Activated CD8-positive, alpha-beta T cell treated with anti-CD3 and anti-CD28 coated beads for 36 hours (primary cell): ENCODE measurements at regions not wholly inside any gene's neighbourhood (a gene's known extent, or its start where the extent isn't known, plus 50 kb on each side); places are given as distances from the start of the nearest gene placed in this dataset.

ENCODE experiments used
- ATAC-seq: fragments of 200-7000 bp; cut with Tn5 transposase; one replicate; pipeline ENCODE4 v1.10.0; 2021; ENCODE audit warnings: mild to moderate bottlenecking, moderate library complexity
- CTCF ChIA-PET: fragments of 350-600 bp; sonication (Branson Sonifier 250); formaldehyde crosslinking; loops from one replicate; lab custom pipeline; 2021; ENCODE audit warnings: antibody characterized with exemption; lab: Charles Lee
- POLR2A ChIA-PET: fragments of 350-600 bp; sonication (Branson Sonifier 250); formaldehyde crosslinking; loops from one replicate; lab custom pipeline; 2021; ENCODE audit warnings: antibody characterized with exemption; lab: Charles Lee
- DNase-seq: peaks from one replicate; pipeline ENCODE4 v3.0.0-alpha.2; 2020
- H3K27ac Mint-ChIP-seq: one replicate; pipeline ENCODE4 v1.8.0; 2021; ENCODE audit warnings: mild to moderate bottlenecking, mixed read lengths
- H3K27me3 Mint-ChIP-seq: one replicate; pipeline ENCODE4 v1.8.0; 2021; ENCODE audit warnings: mixed read lengths
- H3K36me3 Mint-ChIP-seq: one replicate; pipeline ENCODE4 v1.8.0; 2021; ENCODE audit warnings: low read depth, mixed read lengths
- H3K4me1 Mint-ChIP-seq: one replicate; pipeline ENCODE4 v1.8.0; 2021; ENCODE audit warnings: low read depth, mixed read lengths
- H3K4me3 Mint-ChIP-seq: one replicate; pipeline ENCODE4 v1.8.0; 2021; ENCODE audit warnings: mild to moderate bottlenecking, moderate library complexity, mixed read lengths
- H3K9me3 Mint-ChIP-seq: one replicate; pipeline ENCODE4 v1.8.0; 2021; ENCODE audit warnings: mixed read lengths
- CTCF ChIP-seq: fragments of 200-600 bp; IDR thresholded peaks from one replicate; pipeline ENCODE4 v1.8.0; 2022; ENCODE audit warnings: antibody characterized with exemption, mild to moderate bottlenecking
- intact Hi-C: fragments of 100-400 bp; cut with micrococcal nuclease; formaldehyde crosslinking; loops from one replicate; pipeline ENCODE4 v1.10.0; 2022

DNA sequence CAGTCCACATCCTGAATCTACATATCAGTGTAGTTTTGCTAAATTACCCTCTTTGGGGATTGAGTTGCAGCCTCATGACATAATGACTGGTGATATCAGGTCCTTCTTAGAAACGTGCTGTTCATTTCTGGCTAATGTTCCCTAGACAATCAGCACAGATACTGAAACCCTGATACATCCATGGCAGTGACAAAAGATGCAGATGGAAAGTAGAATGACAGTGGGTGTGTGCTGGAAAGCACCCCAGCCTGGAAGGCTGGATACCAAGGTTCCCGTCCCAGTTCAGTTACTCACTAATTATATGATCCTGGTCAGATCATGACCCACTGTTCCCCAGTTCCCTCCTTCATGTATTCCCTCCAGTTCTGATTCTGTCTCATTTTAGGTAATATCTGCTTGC is 198.2 kb upstream of the FGGY start:
- Mint-ChIP-seq H3K27ac (no peak overlapping the region), H3K4me3 (no peak overlapping the region), H3K4me1 (no peaks in the 10 kb centered on the region), H3K27me3 (no peaks in the 10 kb centered on the region), H3K9me3 (no peaks in the 10 kb centered on the region), H3K36me3 (no peaks in the 10 kb centered on the region)
- intact Hi-C loops: no loop called here
- ATAC-seq (no peak), DNase-seq (no peak)
- ChIA-PET CTCF (interaction anchor here (0.6 kb wide), 1 partner anchor 42 kb away, joined by 3 read pairs; no protein-coding TSS in a partner anchor), POLR2A (interaction anchor here (1.2 kb wide), 1 partner anchor 16 kb away, joined by 6 read pairs; no protein-coding TSS in a partner anchor)
- TF ChIP-seq CTCF: no peak

- POLR2A ChIA-PET: interaction anchor here (0.6 to 0.7 kb wide), 2 partner anchors 35 to 48 kb away, joined by 3 read pairs; no protein-coding TSS in a partner anchor
- intact Hi-C loops: no loop called here
- no peaks in the 10 kb centered on the region for H3K36me3 Mint-ChIP-seq
- H3K4me1 Mint-ChIP-seq: no peaks in the 10 kb centered on the region
- ATAC-seq (no peak), DNase-seq (no peak)
- no peaks in the 10 kb centered on the region for H3K27me3 Mint-ChIP-seq
- no peak overlapping the region for H3K27ac Mint-ChIP-seq
- no peak overlapping the region for H3K4me3 Mint-ChIP-seq
- no peak for TF ChIP-seq CTCF
- CTCF ChIA-PET: interaction anchor here (1.8 kb wide), 1 partner anchor 598 kb away, joined by 5 read pairs; no protein-coding TSS in a partner anchor
- H3K9me3 Mint-ChIP-seq: no peaks in the 10 kb centered on the region
Observed at GRCh38 chr1:59100708-59101374, 196.1 kb upstream of the FGGY start.

DNA sequence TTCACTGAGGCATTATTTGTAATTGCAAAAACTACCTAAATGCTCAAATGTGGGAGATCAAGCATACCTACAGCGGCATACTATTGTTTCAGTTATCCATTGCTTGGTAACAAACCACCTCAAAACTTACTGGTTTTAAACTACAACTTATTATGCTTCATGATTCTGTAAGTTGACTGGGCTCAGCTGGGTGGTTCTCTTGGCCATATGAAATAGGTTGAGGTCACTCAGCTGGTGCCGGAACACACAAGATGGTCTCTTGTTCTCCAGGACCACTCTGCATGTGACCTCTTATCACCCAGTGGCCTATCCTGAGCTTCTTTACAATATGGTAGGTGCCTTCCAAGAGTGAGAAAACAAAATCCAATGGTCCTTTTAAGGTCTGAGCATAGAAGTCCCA is 195.4 kb upstream of the FGGY start:
- intact Hi-C loops: no loop called here
- no peak for TF ChIP-seq CTCF
- POLR2A ChIA-PET: interaction anchor here (0.6 kb wide), 1 partner anchor 49 kb away, joined by 3 read pairs; no protein-coding TSS in a partner anchor
- no peaks in the 10 kb centered on the region for H3K9me3 Mint-ChIP-seq
- no peak for ATAC-seq
- no peak overlapping the region for H3K27ac Mint-ChIP-seq
- no peak for DNase-seq
- CTCF ChIA-PET: interaction anchor here (1.8 kb wide), 1 partner anchor 597 kb away, joined by 5 read pairs; no protein-coding TSS in a partner anchor
- no peaks in the 10 kb centered on the region for H3K36me3 Mint-ChIP-seq
- no peaks in the 10 kb centered on the region for H3K4me1 Mint-ChIP-seq
- no peaks in the 10 kb centered on the region for H3K27me3 Mint-ChIP-seq
- no peak overlapping the region for H3K4me3 Mint-ChIP-seq

GRCh38 chr1:59103457-59103856 is 193.4 kb upstream of the FGGY start:
- H3K4me3 Mint-ChIP-seq: no peak overlapping the region
- POLR2A ChIA-PET: no interaction called here

More at GRCh38 chr1:59103457-59103856, 193.4 kb upstream of the FGGY start:
- H3K36me3 Mint-ChIP-seq: no peaks in the 10 kb centered on the region
- H3K27ac Mint-ChIP-seq: no peak overlapping the region
- H3K27me3 Mint-ChIP-seq: no peaks in the 10 kb centered on the region
- intact Hi-C loops: no loop called here
- ATAC-seq (no peak), DNase-seq (no peak)
- no peaks in the 10 kb centered on the region for H3K4me1 Mint-ChIP-seq
- TF ChIP-seq CTCF: no peak
- CTCF ChIA-PET: no interaction called here
- no peaks in the 10 kb centered on the region for H3K9me3 Mint-ChIP-seq
